Activated CD8-positive, alpha-beta memory T cell treated with anti-CD3 and anti-CD28 coated beads, Interleukin-2, amount 10 ng/mL, durations not matched to agents 7 days and 5 days (primary cell): ENCODE measurements at regions not wholly inside any gene's neighbourhood (a gene's known extent, or its start where the extent isn't known, plus 50 kb on each side); places are given as distances from the start of the nearest gene placed in this dataset.

ENCODE experiments used
- ATAC-seq: fragments of 150-1000 bp; cut with Tn5 transposase; one replicate; pipeline ENCODE4 v1.10.0; 2021; ENCODE audit warnings: moderate library complexity
- CTCF ChIA-PET: fragments of 350-600 bp; sonication (Branson Sonifier 250); formaldehyde crosslinking; loops from one replicate; lab custom pipeline; 2021; ENCODE audit warnings: antibody characterized with exemption; lab: Charles Lee
- DNase-seq: peaks from one replicate; pipeline ENCODE4 v3.0.0-alpha.2; 2020
- H3K27ac Mint-ChIP-seq: one replicate; pipeline ENCODE4 v1.8.0; 2021; ENCODE audit warnings: mild to moderate bottlenecking, mixed read lengths
- H3K27me3 Mint-ChIP-seq: one replicate; pipeline ENCODE4 v1.8.0; 2021; ENCODE audit warnings: mixed read lengths
- H3K36me3 Mint-ChIP-seq: one replicate; pipeline ENCODE4 v1.8.0; 2021; ENCODE audit warnings: mild to moderate bottlenecking, mixed read lengths
- H3K4me1 Mint-ChIP-seq: one replicate; pipeline ENCODE4 v1.8.0; 2021; ENCODE audit warnings: mixed read lengths
- H3K4me3 Mint-ChIP-seq: one replicate; pipeline ENCODE4 v1.8.0; 2021; ENCODE audit warnings: mild to moderate bottlenecking, moderate library complexity, mixed read lengths
- H3K9me3 Mint-ChIP-seq: one replicate; pipeline ENCODE4 v1.8.0; 2022; ENCODE audit warnings: low read depth, mixed read lengths

- DNase-seq (no peak), ATAC-seq (no peak)
- Mint-ChIP-seq H3K27me3 (no peaks in the 10 kb centered on the region), H3K27ac (no peak overlapping the region), H3K4me1 (no peaks in the 10 kb centered on the region), H3K36me3 (no peaks in the 10 kb centered on the region), H3K4me3 (no peak overlapping the region), H3K9me3 (peaks cover 2% of the 10 kb centered on the region)
- CTCF ChIA-PET, result no interaction called here
These were observed 50.9 kb upstream of the PDE10A start for GRCh38 chr6:165713845-165714466.
